ENCODE measurements at regions not wholly inside any gene's neighbourhood (a gene's known extent, or its start where the extent isn't known, plus 50 kb on each side); places are given as distances from the start of the nearest gene placed in this dataset.

DNA sequence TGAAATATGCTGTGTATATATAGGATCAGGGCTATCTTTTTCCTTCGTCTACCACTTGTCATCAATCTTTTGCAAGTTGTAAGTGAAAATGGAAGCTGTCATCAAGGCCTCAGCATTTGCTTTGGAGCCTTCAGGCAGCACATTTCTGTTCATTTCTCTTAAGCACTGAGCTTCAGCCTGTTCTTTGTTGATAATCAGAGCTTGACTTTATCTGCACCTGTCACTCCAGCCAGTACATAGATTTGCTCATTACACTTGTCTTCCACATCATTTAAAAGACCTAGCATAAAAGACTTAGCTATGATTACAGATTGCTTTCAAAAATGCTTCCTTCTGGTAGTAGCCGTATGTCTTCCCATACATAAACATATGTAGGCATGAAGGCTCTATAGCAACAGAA is 189.8 kb upstream of the GRIK2 start:
- H3K27ac ChIP-seq, result no peak overlapping the region
- TF ChIP-seq, protein P1, sequence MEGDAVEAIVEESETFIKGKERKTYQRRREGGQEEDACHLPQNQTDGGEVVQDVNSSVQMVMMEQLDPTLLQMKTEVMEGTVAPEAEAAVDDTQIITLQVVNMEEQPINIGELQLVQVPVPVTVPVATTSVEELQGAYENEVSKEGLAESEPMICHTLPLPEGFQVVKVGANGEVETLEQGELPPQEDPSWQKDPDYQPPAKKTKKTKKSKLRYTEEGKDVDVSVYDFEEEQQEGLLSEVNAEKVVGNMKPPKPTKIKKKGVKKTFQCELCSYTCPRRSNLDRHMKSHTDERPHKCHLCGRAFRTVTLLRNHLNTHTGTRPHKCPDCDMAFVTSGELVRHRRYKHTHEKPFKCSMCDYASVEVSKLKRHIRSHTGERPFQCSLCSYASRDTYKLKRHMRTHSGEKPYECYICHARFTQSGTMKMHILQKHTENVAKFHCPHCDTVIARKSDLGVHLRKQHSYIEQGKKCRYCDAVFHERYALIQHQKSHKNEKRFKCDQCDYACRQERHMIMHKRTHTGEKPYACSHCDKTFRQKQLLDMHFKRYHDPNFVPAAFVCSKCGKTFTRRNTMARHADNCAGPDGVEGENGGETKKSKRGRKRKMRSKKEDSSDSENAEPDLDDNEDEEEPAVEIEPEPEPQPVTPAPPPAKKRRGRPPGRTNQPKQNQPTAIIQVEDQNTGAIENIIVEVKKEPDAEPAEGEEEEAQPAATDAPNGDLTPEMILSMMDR (conservative IDR thresholded peaks at IDR 0.05), result no peak

DNA sequence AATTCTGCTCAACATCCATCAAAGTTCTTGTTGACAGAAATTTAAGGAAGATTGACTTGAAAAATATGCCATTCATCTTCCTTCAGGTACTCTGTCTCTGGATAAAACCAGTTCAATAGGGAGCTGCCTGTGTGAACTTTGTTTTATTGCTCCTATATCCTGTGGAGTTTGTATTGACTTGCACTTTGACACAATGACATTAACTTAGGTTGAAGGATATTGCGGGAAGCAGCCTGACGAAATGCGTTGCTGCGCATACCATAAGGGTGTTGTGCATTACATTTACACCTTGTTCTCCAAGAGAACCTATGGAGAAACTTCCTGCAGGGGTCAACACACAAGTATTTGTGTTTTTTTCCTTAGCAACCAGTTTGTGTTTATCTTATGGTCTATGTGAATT is 185.4 kb upstream of the GRIK2 start:
- TF ChIP-seq, protein P1 (conservative IDR thresholded peaks at IDR 0.05), result no peak

DNA sequence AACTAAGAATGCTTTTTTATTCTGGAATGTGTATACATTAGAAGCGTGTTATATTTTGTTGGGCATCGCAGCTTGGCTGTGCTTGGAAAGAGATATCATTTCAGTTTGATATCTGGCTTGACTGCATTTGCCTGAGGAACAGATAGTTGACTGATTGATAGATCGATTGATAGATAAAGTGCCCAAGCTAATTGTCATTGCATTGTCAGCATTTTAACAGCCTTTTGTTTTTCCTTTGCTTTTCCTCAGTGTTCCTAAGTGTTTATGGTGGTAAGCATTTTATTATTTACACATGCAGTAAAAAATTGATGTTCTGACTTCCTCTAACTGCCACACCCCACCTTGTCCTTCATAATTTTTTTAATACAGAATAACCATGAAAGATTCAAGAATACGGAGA is 180.9 kb upstream of the GRIK2 start:
- H3K27ac ChIP-seq, result no peak overlapping the region
- TF ChIP-seq, protein P1 (conservative IDR thresholded peaks at IDR 0.05), result no peak

More for the DNA sequence above, 185.4 kb upstream of the GRIK2 start:
- no peak overlapping the region for H3K27ac ChIP-seq

DNA sequence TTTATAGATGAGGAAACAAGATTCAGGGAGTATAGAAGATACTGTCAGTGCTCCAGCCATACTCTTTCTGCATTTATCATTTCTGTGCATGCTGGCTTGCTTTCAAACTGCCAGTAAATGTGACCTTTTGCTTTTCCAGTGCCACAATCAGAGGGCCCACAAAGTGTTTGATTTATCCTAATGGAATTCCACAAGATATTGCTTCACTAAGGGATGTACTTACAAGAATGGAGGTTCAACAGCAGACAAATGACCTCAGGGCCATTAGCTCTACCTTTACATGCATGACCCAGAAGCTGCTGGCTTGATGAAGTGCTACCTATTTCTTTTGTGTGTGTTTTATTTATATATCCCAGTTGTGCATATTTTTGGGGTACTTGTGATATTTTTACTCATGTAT is 171.5 kb upstream of the GRIK2 start:
- TF ChIP-seq, protein P1 (conservative IDR thresholded peaks at IDR 0.05), result no peak

DNA sequence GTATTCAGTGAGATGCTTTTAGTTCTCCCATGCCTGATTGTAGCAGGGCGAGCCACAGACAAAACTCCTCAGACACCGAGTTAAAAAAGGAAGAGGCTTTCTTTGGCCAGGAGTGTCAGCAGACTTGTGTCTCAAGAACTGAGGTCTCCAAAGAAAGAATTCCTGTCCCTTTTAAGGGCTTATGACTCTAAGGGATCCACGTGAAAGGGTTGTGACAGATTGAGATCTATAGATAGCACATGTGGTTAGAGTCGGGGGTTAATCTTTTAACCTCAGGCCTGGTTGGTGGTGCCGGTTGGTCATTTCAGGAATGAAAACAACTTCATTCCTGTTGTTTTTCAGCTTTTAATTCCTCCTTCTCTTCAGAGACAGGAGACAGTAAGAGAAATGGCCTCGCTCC is 168.8 kb upstream of the GRIK2 start:
- TF ChIP-seq, protein P1 (conservative IDR thresholded peaks at IDR 0.05), result no peak
- H3K27ac ChIP-seq, result no peak overlapping the region

More for the DNA sequence above, 171.5 kb upstream of the GRIK2 start:
- H3K27ac ChIP-seq, result no peak overlapping the region

DNA sequence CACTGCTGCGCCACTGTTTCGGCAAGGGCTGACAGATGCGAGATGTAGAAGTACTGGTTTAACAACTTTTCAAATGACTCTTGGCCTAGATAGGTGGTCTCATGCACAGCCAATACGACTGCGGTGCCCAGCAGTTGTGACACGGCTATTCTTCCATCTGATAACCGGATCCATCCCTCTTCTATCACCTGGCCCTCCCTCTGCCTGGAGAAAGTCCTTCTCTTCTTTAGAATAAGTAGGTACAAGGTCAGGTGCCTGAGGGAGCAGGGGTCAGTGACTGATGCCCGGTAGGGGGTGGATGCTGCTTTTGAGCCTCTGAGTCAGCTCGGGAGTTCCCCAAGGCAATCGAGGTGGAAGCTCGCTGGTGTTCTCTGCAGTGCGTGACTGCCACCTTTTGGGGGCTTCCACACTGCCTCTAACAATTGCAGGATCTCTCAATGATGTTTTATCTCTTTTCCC is 166.8 kb upstream of the GRIK2 start:
- TF ChIP-seq, protein P1 (conservative IDR thresholded peaks at IDR 0.05), result peak; percentile 63
- no peak overlapping the region for H3K27ac ChIP-seq

DNA sequence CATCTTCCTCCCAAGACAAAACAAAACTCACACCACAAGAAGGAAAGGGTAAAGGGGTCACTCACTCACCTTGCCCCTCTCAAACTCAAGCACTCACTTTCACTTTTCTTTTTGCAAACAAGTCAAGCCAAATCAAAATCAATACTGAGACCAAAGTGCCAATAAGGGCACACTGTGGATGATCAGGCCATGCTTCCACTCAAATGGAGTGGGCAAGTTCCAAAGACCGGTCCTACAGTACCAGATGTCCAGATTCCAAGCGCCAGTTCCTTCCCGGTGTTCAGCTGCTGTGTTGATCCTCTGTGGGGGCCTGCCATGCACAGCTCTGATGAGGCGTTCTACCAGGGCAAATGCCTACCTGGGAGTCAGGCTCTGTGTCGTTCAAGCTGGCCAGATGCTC is 162.6 kb upstream of the GRIK2 start:
- TF ChIP-seq, protein P1 (conservative IDR thresholded peaks at IDR 0.05), result no peak
- H3K27ac ChIP-seq, result no peak overlapping the region

All from VCaP (cell line).